COLO668 (cell line): ENCODE measurements at regions not wholly inside any gene's neighbourhood (a gene's known extent, or its start where the extent isn't known, plus 50 kb on each side); places are given as distances from the start of the nearest gene placed in this dataset.

Source experiments
- DNase-seq: peaks from one replicate; lab custom pipeline; 2025; ENCODE audit not compliant: unreplicated experiment; lab: John Stamatoyannopoulos, UW

DNA sequence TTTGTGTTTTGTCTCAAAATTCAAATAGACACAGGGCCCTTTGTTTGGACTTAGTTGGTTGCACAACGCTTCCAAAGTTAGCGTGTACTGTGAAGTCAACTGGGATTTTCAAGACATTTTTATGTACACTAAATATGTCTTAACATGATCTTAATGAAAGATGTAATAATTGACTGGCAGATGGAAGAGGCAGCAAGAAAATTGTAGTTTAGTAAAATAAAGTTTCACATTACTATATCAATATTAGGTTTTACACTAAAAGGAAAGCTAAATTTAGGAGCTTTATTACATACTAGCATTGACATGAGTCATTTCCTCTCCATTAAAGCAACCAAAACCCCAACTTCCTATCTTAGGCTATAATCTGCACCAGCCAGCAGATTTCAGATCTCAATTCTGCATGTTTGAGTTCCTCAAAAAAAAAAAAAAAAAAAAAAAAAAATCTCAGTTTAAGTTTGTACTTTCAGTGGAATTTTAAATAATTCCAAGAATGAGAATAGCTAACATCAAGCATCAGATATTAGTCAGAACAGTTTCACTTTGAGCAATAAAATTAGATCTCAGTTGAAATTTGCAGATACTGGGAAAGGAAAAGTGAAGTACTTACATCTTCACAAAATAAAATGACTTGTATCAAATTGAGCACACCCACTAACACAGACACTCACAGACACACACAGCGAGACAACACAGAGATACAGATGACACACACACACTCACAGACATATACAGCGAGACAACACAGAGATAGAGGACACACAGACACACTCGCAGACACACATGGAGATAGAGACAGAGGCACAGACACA is 346.6 kb upstream of the KLF6 start:
- DNase-seq, result no peak

GRCh38 chr10:4130685-4131084 is 345.7 kb upstream of the KLF6 start:
- DNase-seq, result no peak

GRCh38 chr10:4129866-4130477 is 345.0 kb upstream of the KLF6 start:
- DNase-seq, result no peak

DNA sequence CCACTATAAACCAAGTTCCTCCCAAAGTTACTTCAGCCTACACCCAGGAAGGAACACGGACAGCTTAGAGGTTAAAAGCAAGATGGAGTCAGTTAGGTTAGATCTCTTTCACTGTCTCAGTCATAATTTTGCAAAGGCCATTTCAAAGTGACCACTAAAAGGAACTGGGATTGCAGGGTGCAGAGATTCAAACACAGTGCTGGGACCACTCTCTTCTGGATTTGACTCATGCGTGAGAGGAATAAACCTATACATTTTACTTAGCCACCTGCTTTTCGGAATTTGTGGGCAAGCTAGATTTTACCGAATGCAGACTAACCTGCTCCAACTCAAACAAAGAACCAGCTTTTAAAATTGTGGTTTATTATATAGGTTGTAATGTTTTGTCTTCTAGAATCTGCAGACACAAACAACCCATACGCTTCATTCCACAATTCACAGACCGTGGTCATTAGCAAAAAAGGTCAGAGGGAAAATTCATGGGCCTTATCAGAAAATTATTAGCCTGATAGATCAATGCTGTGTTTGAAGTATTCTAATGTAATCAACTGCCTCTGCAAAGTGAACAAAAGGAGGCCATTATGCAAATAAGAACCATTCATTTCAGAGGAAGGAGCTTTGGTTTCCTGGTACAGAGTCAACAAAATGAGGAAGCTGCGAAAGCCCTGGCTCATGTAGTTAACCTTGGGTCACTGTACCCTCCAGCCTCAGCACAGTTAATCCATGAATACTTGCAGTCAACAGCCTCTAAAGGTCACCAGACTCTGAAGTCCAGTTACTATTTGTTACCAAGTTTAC is 342.7 kb upstream of the KLF6 start:
- DNase-seq, result peak; percentile 1

DNA sequence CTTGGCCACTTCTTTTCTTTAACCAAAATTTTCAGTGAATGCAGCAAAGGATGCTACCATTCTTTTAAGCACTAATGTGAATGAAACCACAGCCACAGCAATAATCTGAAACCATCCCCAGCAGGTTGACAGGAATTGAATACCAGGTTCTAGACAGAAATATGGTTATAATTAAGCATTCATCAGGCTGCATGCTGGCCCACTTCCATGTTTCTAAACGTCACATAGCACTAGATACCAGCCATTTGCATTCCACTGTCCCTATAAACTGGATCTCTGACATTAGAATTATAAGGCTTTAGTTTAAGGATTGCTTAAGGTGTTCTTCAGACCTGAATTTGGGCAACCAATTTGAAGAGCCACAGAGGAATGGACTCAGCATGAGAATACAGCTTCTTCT is 340.8 kb upstream of the KLF6 start:
- no peak for DNase-seq

DNA sequence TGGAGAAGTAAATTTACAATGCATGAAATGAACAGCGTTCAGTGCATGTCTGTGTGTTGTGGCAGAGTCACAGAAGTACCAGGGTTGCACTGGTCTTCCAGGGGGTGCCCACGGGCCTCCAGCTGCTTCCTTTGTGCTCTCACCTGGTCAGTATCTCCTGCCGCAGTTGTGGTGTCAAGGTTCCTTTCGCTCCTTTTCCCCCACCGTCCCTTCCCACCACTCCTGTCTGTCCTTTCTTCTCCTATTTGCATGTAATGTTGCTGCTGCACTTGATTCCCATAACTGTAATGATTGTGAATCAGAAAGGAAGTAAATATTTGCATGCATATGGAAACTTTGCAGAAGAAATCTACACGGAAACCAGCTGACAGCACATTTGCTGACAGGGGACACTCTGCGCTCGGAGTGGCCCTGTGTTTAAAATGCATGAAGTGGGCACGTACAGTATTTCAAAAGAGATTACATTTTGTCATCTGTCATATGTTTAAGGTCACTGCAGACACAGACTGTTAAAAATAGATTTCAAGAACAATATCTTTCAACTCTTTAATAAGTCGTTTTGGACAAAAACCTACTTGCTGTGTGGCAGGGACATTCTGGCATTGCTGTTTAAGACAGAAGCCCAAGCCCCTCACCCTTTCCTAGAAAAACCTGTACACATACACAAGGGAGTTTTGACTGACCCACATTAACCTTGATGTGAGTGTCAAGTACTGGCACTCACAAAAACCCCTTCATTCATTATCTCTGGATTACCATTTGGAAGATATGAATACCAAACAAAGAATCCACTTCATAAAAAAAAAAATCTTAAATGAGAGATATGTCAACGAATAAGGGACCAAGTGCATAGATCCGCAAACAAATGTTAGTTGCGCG is 336.7 kb upstream of the KLF6 start:
- DNase-seq, result no peak

- DNase-seq, result no peak
Measured at GRCh38 chr10:4120096-4120853, 335.3 kb upstream of the KLF6 start.

GRCh38 chr10:4119107-4119506 is 334.1 kb upstream of the KLF6 start:
- no peak for DNase-seq

DNA sequence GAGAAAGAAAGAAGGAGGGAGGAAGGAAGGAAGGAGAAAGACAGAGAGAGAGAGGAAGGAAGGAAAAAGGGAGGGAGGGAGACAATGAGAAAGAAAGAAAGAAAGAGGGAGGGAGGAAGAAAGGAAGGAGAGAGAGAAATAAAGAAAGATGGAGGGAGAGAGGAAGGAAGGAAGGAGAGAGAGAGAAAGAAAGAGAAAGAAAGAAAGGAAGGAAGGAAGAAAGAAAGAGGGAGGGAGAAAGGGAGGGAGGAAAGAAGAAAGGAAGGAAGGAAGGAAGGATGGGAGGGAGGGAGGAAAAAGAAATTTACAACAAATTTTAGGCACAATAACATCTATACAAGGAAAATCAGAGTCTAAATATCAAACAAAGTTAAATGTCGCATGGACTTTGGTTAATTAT is 332.6 kb upstream of the KLF6 start:
- DNase-seq, result no peak

DNA sequence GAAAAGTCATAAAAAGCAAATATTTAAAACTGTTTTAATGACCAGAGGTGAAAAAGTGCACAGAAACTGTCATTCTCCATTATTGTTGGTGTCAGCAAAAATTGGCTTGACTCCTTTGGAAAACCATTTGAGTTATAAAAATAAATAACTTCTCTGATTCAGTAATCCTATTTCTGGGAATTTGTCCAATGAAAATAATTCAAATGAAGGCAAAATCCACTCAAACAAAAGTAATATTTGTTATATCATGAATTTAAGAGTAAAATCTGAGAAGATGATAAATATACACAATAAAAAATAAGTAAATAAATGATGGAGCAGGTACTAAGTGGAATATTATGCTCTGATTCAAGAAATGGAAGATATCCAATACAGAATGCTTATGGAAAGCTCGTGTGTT is 326.6 kb upstream of the KLF6 start:
- no peak for DNase-seq

- no peak for DNase-seq
Measured at GRCh38 chr10:4109469-4109868, 324.5 kb upstream of the KLF6 start.

GRCh38 chr10:4108693-4109092 is 323.7 kb upstream of the KLF6 start:
- DNase-seq, result no peak

DNA sequence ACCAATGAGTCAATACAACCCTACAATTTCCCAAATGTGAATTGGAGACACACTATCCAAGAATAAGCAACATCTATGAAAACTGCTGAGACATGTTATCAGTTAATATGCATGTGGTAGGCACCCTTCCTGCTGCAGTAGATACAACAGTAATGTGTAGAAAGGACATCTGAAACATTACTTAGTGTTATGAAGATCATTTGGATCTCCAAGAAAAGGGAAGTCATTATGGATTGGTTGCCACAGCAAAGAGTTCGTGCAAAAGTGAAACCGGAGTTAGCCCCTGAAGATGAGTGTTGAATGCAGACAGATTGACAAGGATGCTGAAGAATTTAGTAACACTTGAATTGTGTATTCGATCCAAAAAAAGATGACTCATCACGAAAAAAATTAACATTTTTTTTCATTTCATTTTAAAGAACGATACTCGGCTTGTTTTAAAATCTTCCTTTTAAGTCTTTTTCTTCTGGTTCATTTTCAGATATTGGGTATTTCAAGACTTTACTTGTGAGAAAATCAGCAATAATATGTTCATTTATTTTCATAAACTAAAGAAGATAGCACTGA is 322.4 kb upstream of the KLF6 start:
- DNase-seq, result no peak

DNA sequence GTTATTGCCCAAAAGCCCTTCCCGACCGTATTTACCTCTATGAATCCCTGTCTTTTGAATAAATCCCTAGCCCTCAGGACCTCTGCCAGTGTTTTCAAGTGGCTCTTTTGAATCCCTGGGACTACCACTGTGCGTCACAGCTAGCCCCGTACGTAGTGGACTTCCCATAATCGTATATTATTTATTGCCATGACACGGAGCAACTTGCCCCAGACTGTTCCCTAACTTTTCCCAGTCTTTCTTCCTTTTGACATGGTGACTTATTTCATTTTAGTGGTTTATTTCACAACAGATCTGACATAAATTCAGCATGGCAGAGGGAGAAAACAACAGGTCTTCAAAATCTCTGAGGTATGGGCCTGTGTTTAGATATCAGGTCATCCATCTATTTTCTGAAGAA is 318.6 kb upstream of the KLF6 start:
- DNase-seq, result no peak

DNA sequence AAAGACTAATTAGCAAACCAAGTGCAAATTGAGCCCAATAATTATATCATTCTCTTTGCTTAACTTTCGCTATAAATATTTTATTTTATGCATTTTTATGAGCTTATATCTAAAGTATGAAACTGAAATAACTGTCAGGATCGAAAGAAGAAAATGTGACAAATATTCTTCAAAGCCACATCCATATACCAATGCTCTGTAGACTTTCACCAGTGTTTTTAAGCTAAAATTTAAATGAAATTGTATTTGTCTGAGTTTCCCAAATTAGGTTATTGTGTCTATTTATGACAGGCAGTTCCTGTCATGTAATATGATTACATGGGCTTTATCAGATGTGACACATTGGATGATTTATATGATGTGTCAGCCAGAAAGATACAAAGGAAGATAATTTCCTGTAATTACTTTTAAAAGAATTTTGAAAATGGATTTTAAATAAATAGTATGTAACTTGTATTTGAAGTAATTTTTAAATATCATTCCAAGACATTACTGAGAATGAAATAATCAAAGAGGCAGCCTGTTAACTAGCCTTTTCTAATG is 317.9 kb upstream of the KLF6 start:
- DNase-seq, result no peak

DNA sequence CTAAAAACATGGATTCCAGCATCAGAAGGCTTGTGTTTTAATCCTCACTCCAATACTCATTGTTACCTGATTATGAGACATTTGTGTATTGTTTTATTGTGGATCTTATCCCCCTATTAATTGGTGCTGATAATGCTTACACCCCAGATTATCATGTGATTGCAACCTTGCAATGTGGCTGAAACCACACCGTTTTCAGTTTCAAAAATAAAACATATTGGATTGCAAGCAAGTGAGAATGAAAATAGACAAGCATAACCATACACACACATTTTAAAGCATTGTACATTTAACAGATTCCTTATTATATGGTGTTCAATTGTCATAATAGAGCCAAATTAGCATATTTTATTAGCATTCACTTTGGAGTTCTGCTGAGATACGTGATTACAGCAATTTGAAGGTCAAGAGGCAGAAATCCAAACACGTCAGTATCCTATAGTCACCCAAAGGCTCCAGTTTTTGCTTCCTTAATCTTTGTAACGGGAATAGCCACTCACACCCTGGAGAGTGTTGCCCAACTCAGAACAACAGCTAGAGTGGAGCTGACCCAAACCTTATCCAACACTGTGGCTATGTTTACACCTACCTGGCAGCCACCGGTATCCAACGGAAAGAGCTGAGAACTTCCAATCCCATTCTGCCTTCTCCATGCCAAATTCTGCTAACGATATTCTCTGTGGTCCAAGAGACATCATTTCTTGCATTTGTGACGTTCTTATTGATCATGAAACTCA is 317.1 kb upstream of the KLF6 start:
- DNase-seq, result no peak

GRCh38 chr10:4100380-4100779 is 315.4 kb upstream of the KLF6 start:
- no peak for DNase-seq

DNA sequence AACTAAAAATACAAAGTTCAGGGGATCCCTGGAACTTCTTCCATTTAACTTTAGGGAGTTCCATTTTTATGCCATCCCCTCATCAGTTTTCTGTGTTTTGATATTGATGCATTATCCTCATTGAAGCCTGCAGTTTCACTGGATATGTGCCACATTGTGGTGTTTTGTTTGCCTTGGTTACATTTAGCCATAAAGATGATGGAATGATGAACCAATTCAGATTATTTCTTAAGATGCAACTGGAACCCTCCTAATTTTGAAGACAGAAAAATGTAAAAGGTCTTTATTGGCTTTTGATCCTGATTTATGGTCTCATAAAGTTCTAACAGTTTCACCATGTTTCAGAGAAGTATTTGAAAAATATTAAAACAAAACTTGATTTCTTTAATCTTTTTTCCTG is 314.2 kb upstream of the KLF6 start:
- DNase-seq, result no peak
